GM12891 (cell line): ENCODE measurements at regions not wholly inside any gene's neighbourhood (a gene's known extent, or its start where the extent isn't known, plus 50 kb on each side); places are given as distances from the start of the nearest gene placed in this dataset.

Experiments used
- PAX5 ChIP-seq: IDR thresholded peaks from 2 replicates; pipeline ENCODE4 v1.6.1; 2011; ENCODE audit warnings: low read length, moderate library complexity, mild to moderate bottlenecking; ENCODE audit not compliant: insufficient read depth, severe bottlenecking
- POLR2A ChIP-seq: IDR thresholded peaks from 2 replicates; pipeline ENCODE4 v1.6.1; 2011; ENCODE audit warnings: low read depth, low read length, control low read depth
- POLR2AphosphoS5 ChIP-seq: IDR thresholded peaks from 2 replicates; pipeline ENCODE4 v1.6.1; 2011; ENCODE audit warnings: low read depth, low read length, control low read depth
- POU2F2 ChIP-seq: IDR thresholded peaks from 2 replicates; pipeline ENCODE4 v1.6.1; 2011; ENCODE audit warnings: low read depth, mild to moderate bottlenecking, control low read depth, low read length, moderate library complexity
- TAF1 ChIP-seq: IDR thresholded peaks from 2 replicates; pipeline ENCODE4 v1.6.1; 2011; ENCODE audit warnings: low read depth, low read length, control low read depth

GRCh38 chr4:18566970-18567799 is 545.6 kb upstream of the LCORL start:
- TF ChIP-seq POLR2A (no peak), POLR2AphosphoS5 (no peak), TAF1 (no peak), POU2F2 (no peak), PAX5 (no peak)
